GM13977 (cell line): ENCODE measurements at regions not wholly inside any gene's neighbourhood (a gene's known extent, or its start where the extent isn't known, plus 50 kb on each side); places are given as distances from the start of the nearest gene placed in this dataset.

Experiments
- DNase-seq: peaks from one replicate; pipeline ENCODE4 v3.0.0; 2012; ENCODE audit warnings: low spot score
- CTCF ChIP-seq: IDR thresholded peaks from 2 replicates; pipeline ENCODE4 v1.5.1; 2012; ENCODE audit warnings: mild to moderate bottlenecking, control low read depth; ENCODE audit not compliant: insufficient read depth; ENCODE audit errors: extremely low read depth, missing control alignments
- in situ Hi-C: fragments of 300-500 bp; cut with MboI; formaldehyde crosslinking; loops from one replicate; pipeline ENCODE4 v1.12.0; 2022; ENCODE audit warnings: low sequenced_read_pairs, low pct_unique_long_range_greater_than_20kb, mixed read lengths, inconsistent platforms; ENCODE audit not compliant: unreplicated experiment

GRCh38 chr5:68452286-68452685 is 236.7 kb downstream of the PIK3R1 start:
- TF ChIP-seq CTCF = no peak
- DNase-seq = no peak
- in situ Hi-C loops = no loop called here

- DNase-seq = no peak
- no peak for TF ChIP-seq CTCF
- in situ Hi-C loops = no loop called here
Measured at GRCh38 chr5:68454172-68454571, 238.6 kb downstream of the PIK3R1 start.

GRCh38 chr5:68454766-68455165 is 239.2 kb downstream of the PIK3R1 start:
- TF ChIP-seq CTCF = no peak
- in situ Hi-C loops = loop anchor here (5.0 kb wide), 1 partner anchor 167 kb away; no protein-coding TSS in a partner anchor
- DNase-seq = no peak

- no peak for TF ChIP-seq CTCF
- in situ Hi-C loops = loop anchor here (5.0 kb wide), 1 partner anchor 168 kb away; no protein-coding TSS in a partner anchor
- no peak for DNase-seq
Measured at GRCh38 chr5:68455216-68455615, 239.7 kb downstream of the PIK3R1 start.

GRCh38 chr5:68456756-68457217 is 241.2 kb downstream of the PIK3R1 start:
- no peak for TF ChIP-seq CTCF
- DNase-seq = no peak
- in situ Hi-C loops = loop anchor here (5.0 kb wide), 1 partner anchor 169 kb away; no protein-coding TSS in a partner anchor

GRCh38 chr5:68457285-68457684 is 241.7 kb downstream of the PIK3R1 start:
- DNase-seq = no peak
- in situ Hi-C loops = loop anchor here (5.0 kb wide), 1 partner anchor 170 kb away; no protein-coding TSS in a partner anchor
- no peak for TF ChIP-seq CTCF
